Thyroid gland (tissue), 4 donors: ENCODE measurements at regions not wholly inside any gene's neighbourhood (a gene's known extent, or its start where the extent isn't known, plus 50 kb on each side); places are given as distances from the start of the nearest gene placed in this dataset.

ENCODE experiments used
- POLR2A ChIP-seq, 2 donors: fragments of 450-650 bp; IDR thresholded peaks; one replicate each; pipeline ENCODE4 v1.6.1; 2017; ENCODE audit warnings: antibody characterized with exemption in 2 of 2, mild to moderate bottlenecking in 2 of 2, moderate library complexity in 1 of 2
- TF ChIP-seq, protein P1 (sequence below), 6 experiments: fragments of 200-600 bp in 3 of 6; fragments of 450-650 bp in 3 of 6; sonication (generic) in 3 of 6; IDR thresholded peaks; one replicate each; pipeline ENCODE4 v1.5.1; 2016 to 2019; ENCODE audit warnings: antibody characterized with exemption in 6 of 6, mild to moderate bottlenecking in 2 of 6, inconsistent platforms in 1 of 6, moderate library complexity in 1 of 6

DNA sequence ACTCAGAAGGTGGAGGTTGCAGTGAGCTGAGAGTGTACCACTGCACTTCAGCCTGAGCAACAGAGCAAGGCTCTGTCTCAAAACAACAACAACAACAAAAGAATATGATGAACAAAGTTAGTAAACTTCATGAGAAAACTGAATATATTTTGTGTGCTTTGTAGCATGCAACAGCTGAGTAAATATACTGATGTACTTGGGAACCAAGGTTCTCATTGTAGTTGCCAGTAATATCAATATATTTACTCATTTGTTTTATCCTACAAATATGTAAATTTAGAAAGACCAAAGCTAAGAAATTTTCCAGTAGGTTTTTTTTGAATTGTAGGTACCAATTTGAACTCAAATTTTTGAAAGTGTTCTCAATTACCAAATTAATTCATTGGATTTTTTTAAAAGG, 127.2 kb downstream of the IPO8 start:
- no peak for TF ChIP-seq POLR2A (IDR thresholded peaks at IDR 0.05)
- TF ChIP-seq, protein P1, sequence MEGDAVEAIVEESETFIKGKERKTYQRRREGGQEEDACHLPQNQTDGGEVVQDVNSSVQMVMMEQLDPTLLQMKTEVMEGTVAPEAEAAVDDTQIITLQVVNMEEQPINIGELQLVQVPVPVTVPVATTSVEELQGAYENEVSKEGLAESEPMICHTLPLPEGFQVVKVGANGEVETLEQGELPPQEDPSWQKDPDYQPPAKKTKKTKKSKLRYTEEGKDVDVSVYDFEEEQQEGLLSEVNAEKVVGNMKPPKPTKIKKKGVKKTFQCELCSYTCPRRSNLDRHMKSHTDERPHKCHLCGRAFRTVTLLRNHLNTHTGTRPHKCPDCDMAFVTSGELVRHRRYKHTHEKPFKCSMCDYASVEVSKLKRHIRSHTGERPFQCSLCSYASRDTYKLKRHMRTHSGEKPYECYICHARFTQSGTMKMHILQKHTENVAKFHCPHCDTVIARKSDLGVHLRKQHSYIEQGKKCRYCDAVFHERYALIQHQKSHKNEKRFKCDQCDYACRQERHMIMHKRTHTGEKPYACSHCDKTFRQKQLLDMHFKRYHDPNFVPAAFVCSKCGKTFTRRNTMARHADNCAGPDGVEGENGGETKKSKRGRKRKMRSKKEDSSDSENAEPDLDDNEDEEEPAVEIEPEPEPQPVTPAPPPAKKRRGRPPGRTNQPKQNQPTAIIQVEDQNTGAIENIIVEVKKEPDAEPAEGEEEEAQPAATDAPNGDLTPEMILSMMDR (IDR thresholded peaks at IDR 0.05) = no peak
